Islet precursor cell (in vitro differentiated cells): ENCODE measurements at regions not wholly inside any gene's neighbourhood (a gene's known extent, or its start where the extent isn't known, plus 50 kb on each side); places are given as distances from the start of the nearest gene placed in this dataset.
A peak's percentile ranks its signal among the peaks of the same experiment; 100 is the strongest.

Experiments used
- DNase-seq: peaks from one replicate; pipeline ENCODE4 v3.0.0-alpha.2; 2018

DNA sequence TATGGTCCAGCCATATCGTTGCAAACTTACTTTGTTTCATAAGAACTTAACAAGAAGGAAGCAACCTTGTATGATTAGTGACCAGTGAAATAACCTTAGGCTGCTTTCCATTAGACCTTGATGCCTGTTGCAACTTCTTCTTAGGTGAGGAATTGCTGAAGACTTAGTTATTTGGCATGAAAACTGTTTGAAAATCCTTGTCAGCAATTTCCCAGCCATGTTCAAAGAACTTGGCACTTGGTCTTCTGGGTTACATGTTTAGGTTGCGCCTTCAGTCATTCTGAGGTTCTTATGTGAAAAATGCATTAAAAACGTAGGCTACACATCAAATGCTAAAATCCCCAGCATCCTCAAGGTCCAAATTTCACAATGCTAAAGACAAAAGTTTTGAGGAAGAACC is 232.0 kb upstream of the CEP162 start:
- no peak for DNase-seq

DNA sequence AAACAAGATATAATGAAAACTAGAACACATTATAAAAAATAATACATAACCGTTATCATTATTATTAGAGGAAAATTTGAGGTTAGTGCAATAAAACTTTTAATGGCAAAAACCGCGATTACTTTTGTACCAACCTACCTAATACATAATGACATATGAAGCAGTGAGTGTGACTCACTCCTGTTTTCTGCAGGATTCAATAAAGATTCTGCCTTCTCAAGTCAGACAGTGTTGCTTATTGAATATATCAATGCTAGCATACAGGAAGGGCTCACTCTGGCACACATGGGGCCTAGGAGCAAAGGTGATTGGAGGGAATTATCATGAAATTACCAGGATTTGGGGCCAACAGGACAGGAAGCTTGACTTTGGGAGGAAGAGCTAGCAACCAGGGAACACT is 230.8 kb upstream of the CEP162 start:
- no peak for DNase-seq

DNA sequence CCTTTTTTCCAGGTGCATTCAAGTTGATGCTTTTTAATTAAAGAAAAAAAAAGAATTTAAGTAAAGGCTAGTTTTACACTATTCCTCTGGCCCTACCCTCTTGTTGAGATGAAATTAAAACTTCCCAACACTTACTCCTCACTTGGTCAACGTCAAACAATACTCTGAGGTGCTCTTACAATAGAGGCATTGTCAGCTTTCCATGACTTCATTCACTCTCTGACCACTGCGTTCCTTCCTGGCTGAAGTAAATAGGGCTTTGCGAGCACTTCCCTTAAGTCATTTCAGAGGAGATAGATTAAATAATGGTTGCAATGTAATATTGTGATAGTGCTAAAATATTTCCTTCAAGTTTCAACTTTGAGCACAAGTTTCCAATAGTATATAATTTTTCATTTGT is 229.8 kb upstream of the CEP162 start:
- no peak for DNase-seq

DNA sequence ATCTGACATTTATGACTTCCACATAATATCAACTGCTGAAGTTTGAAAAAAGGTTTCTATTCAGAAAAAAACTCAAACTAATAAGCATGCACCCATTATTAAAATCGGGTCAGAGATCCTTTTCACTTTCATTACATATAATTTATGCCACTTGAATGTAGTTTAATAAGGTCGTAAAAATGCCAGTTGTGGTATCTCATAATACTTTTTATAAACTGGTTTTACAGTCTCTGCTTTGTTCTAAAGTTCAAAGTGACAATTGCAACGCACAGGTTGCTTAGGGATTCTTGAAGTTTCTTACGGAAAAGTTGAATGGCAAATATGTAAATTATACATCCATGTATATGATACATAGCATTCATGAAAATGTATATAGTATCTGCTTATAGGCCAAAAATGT is 229.4 kb upstream of the CEP162 start:
- DNase-seq = no peak

DNA sequence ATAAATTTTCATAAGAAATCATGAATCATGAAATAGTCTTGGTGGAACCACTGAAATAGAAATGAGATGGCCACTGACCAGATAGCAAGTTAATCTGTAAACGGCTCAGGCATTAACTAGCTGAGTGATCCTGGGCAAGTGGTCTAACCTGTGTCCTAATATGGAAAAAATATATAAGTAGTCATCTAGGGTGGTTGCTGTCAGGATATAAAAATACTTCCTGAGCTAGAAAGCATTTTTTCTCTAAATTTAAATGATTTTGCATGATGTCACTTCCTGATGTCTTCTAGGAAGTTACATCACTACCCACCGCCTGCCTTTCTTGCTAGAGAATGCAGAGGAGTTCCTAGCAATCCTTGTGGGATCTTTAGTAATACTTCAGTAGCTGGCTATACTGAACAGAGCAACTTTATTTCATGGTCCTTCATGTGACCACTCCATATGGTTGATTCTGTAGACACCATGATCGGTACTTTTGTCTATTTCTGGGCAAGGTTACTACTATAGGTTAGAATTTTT is 228.1 kb upstream of the CEP162 start:
- DNase-seq = no peak

DNA sequence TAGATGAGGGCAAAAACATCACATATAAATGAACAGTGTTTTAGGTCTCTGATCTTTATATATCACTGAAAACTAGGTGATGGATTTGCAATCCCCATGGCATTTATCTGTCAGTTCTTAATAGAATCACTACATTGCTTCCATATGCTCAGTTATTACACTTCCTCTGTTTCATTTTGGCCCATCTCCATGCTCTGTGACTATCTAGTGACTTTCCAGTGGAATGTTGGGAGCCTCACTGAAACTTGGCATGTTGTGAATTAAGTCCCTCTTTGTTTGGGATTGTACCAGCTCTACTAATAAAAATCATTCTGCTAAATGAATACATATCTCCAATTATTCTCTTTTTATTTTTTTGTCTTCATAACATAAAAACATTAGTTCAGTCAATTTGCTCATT is 226.1 kb upstream of the CEP162 start:
- no peak for DNase-seq

DNA sequence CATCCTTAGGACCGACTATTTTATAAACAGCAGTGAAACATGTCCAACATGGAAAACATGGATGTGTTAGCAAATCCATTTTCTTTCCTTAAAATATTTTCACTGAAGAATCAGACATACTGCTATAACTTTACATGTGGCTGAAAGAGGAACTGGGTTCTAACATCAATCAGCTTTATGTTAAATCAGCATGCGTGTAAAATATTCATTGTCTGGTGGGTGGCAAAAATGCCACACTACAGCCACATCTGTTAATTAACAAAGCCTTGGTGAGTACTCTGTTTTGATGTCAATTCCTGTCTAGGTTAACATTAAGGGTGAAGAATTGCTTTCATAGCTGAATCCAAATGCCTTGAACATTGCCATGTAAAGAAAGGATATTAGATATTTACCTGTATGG is 222.6 kb upstream of the CEP162 start:
- no peak for DNase-seq

DNA sequence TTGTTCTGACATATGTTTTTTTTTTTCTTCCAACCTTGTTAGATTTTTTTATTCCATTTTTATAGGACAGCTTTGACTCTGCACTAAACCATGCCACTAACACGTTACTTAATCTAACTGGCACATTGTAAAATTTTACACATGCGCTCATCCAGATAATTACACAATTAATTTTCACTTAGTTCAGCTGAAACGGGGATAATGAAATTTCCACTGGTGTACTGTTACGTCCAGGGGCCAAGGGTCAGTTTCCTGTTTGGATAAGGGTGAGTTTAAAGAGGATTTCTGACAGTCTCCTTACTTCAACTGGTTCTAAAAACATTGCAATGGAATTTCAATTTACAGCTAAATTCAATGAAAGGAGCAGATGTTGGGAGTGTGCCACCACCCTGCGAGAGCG is 221.8 kb upstream of the CEP162 start:
- no peak for DNase-seq

GRCh38 chr6:84448331-84448730 is 220.9 kb upstream of the CEP162 start:
- no peak for DNase-seq

- no peak for DNase-seq
These were observed 220.2 kb upstream of the CEP162 start for GRCh38 chr6:84447651-84448050.

- no peak for DNase-seq
These were observed 217.6 kb upstream of the CEP162 start for GRCh38 chr6:84445068-84445467.

GRCh38 chr6:84442208-84442607 is 214.8 kb upstream of the CEP162 start:
- no peak for DNase-seq

DNA sequence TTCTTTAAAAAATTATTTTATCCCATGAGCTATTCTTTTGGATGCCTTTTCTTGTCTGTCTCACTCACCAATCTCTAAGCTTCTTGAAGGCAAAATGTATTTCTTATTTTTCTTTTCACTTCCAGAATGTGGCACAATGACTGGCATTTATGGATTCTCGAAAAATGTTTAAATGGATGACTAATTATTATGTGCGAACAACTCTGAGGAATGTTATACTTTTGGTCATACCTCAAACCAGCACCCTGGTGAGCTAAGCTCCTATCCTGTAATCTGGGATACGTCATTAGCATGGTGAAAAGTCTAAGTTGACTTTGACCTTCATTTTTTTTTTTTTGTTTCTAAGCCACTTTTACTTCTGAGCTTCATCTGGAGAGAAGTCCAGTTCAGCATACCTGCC is 214.0 kb upstream of the CEP162 start:
- DNase-seq = no peak

DNA sequence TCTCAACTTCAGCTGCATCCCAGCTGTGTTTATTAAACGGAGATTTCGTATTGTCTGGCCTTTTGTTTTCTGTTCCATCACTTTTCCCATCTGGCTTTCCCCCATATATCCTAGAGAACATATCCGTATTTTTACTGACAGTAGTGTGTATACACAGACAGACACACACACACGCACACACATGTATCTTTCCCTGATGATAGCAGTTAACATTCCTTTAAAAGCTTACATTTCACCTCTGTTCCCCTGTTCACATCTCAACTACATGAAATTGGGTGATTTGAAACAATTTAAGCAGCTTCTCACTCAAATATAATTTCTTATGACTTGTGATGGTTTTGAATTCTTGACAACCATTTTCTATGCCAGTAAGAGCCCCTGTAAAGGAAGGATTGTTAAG is 207.1 kb upstream of the CEP162 start:
- DNase-seq = no peak

GRCh38 chr6:84432619-84433018 is 205.2 kb upstream of the CEP162 start:
- no peak for DNase-seq

DNA sequence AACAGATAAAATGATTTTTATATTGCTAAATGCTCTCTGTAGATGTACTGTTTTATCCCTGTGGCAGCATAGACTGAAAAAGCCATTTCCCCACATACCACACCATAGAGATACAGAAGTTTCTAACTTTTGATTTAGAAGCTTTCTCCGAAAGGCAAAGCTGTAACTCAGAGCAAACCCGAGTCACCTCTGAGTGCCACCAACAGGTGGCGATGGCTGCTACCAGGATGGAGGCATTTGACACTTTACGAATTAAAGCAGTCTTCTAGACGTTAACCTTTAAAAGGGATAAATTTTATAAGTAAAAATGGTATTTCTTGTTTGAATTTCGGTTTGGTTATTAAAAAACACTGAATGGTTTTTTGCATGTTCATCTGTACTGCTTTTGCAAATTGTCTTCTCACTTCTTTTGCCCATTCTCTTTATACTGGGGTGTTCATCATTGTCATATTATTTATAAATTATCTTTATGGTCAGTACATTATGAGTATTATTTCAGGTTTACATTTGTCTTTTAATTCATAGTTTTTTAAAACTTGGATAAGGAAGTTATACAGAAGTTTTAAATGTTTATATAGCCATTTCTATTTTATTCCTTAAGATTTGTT is 201.0 kb upstream of the CEP162 start:
- peak; percentile 62 for DNase-seq

- DNase-seq = no peak
These were observed 198.7 kb upstream of the CEP162 start for GRCh38 chr6:84425971-84426705.

DNA sequence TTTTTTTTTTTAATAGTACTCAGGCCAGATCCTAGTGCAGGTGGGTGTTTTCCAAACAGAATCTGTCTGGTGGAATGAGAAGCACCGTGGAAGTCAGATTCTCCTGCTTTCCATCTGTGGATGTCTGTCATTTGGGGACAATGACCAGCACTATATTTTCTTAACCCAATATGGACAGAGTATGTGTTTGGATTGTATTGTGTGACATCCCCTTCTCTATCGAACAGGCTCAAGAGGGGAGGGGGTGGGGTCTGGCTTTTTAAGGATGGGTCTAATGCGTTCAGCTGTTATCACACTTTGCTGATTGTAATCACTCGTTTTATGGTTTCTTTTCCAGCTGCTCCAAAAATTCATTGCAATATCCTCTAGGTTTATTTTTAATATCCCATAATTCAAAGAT is 197.5 kb upstream of the CEP162 start:
- no peak for DNase-seq

DNA sequence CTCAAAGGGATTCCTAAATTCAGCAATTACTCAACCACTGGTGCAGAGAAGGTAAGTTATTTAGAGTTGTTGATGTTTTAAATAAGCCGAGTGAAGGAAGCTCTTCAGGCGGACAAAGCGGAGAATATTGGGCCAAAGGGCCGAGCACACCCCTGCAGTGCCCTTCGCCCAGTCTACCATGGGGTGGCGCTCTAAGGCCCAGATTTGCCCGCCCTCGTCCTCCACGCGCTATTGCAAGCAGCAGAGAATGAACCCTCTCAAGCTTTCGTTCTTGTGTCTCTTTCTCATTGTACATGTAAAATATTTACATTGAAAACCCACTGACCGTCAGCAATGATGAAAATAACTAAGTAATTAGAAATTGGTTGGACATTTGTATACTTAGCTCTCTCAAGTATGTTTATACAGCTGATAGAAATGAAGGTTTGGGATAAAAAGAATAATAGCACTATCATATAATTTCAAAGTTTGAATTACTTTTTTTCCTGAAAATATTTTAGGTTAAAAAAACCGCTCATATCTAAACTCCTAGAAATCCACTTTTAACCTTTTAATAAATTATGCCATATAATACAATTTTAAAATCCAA is 195.0 kb upstream of the CEP162 start:
- peak; percentile 86 for DNase-seq

DNA sequence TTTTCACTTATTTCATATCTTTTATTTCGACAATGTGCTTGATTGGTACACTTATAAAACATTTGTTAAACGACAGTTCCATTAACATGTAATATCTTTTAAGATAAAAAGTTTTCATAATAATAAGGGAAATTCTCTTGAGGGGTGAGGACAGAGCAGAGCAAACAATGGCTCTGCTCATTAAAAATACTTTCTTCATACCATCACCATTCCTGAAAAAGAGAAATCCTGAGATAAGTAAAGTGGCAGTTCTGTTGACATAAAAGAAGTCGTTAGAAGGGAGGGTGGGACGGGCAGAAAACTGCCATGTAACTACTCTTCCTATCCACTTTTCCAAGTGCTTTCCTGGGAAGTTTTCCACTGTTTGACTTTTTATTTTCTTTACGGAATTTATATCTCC is 193.6 kb upstream of the CEP162 start:
- no peak for DNase-seq

- DNase-seq = no peak
These were observed 189.8 kb upstream of the CEP162 start for GRCh38 chr6:84417260-84417659.

- DNase-seq = no peak
These were observed 188.7 kb upstream of the CEP162 start for GRCh38 chr6:84416043-84416657.

DNA sequence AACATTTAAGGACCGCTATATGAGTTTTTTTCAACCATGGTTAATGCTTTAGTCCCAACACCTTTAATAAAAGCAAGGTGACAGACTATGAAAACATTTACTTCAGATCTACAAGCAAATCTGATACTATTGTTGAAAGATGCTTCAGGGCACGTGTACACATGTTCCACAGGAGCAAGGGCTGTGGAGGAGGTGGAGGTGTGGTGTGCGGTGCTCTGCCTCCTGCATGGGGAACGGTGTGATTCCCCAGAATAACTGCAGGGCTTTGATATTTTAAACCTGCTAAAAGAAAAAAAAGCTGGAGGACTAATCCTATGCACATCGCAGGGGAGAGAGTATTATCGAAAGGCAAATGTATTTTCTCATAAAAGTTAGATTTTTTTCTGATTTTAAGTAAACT is 188.1 kb upstream of the CEP162 start:
- no peak for DNase-seq

DNA sequence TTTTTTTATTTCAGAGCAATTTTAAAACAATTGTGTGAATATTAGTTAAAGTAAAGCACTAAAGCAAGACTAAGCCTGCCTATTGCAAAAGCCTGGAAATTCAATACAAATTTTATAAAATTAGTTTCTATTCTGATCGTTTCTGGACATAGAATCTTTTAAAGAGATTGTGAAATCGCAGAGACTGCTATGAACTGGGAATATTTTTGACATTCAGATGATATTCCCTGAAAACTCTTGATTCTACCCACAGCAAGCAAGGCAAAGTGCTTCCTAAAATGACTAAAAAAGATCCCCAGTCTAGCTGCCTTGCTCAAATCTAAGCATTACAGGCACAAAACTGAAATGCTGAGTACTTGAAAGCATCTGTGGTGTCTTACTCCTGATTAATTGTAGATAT is 187.6 kb upstream of the CEP162 start:
- no peak for DNase-seq
